GM04504 (cell line): ENCODE measurements at regions not wholly inside any gene's neighbourhood (a gene's known extent, or its start where the extent isn't known, plus 50 kb on each side); places are given as distances from the start of the nearest gene placed in this dataset.
A peak's percentile ranks its signal among the peaks of the same experiment; 100 is the strongest.

Experiments
- DNase-seq: peaks from one replicate; pipeline ENCODE4 v3.0.0-alpha.2; 2012; ENCODE audit warnings: low read depth

DNA sequence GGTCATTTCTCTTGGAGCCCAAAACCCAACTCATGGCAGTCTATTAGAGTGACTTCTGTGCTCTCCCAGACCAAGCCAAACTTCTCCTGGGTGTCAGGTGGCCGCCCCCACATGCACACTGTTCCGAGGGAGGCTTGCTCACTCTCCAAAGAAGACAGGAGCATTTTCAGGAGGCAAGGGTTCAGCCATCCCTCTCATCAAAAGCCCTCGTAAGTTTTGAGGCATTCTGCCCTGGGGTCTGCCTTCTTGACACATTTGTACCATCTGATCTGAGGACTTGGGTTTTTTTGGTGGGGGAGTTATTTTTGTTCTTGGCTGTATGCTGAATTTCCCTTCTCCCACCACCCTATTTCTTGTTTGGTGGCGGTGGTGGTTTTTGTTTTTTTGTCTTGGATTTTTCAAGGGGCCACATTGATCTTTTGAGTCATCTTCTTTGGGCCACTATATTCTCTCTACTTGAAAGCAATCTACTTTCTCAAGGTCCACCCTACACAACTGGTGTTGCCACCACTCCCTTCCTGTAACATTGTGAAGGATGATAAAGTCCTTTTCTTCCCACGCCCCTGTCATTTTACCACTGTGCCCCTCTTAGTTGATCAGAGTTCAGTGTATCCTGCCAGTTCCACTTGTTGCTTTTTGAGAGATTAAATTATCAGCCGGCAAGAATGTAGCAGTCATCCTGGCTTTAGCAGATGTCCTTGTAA is 255.8 kb downstream of the CYP26B1 start:
- DNase-seq, result no peak

DNA sequence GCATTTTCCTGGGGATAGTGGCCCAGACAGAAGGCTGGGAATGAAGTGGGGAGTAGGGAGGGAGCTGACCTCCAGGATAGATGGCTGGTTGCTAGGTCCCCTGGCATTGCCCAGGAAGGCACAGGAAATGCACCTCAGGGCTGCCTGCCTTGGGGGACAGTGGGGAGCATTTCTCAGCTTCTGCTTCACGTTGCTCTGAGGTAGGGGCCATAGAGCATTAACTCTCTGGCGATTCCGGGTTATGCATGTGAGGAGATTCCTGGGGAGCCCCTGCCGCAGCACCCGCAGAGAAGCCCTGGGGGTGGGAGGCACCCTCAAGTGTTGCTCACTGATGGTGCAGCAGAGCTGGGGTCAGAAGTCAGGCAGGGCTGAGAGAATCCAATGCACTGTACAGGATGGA is 256.5 kb downstream of the CYP26B1 start:
- no peak for DNase-seq

DNA sequence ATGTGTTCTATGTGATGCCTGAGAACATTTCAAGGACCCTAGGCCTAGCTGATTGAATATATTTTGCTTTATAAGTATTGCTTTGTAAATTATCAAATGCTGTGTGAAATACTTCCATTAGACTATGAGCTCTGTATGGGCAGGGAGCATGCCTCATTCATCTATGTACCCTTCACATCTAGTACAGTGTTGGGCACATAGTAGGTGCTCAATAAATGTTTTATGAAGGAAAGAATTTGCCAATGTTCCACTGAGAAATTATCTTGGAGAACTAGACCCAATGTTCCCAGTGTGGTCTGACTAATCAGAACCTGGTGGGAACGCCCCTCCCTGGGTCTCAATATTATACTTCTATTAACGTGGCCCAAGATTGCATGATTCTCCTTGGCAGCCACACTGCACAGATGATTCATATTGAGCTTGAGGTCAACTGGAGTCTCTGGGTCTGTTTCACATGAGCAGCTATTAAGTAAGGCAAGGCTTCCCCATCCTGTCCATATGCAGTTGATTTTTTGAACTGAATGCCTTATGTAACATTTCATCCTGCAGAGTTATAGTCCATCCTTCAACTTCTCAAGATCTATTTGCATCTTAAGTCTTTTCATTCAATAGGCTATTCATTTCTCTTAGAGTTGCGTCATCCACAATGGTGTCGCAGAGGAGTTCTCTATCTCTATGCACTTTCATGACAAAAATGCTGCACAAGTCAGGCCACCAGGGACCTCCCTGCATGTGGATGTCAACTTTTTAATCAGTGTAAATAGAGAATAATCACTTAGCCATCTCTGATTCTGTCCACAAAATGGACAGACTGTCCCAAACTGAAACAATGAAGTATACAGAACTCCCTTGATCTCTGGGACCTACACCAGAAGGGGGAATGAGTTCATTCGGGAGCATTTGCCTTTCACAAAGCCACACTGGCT is 257.6 kb downstream of the CYP26B1 start:
- peak; percentile 98 for DNase-seq

DNA sequence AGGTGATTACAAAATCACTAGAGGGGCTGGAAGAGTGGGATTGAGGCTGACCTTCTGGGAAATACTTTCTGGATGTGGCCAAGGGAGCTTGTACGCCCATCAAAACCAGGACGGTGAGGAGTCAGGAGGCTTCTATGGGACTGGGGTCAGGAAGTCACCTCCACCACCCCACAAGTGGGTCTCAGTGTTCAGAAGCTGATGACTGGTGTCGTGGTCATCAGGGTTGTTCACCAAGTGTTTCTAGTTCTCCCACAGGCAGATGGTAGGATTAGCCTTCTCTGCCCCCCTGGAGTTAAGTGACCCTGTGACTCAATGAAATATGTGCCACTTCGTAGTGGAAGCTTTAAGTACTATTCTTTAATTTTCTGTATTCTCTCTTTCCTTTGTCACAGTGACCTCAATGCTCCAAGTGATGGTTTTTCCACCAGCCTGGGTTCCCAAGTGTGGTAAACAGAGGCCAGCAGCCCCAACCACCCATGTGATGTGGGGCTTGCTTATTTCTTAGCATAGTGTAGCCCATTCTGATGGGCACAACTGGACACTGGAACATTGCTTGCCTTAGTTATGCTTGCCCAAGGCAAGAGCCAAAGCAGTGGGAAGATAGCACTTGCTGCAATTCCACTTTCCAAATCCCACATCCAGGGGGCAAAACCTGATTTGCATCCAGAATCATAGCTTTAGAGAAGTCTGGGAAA is 258.8 kb downstream of the CYP26B1 start:
- DNase-seq, result no peak

DNA sequence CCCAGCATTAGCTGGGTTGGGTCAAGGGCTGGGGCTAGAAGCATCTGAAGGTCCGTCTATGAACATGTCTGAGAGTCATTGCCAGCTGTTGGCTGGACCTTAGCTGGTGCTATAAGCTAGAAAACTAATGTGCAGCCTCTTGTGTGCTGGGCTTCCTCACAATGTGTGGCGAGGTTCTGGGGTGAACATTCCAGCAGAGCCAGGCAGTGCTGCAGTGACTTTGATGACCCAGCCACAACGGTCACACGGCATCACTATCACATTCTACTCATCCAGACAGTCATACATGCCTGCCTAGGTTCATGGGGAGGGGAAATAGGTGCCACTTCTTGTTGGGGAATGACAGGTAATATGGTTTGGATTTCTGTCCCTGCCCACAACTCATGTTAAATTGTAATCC is 260.5 kb downstream of the CYP26B1 start:
- DNase-seq, result no peak

DNA sequence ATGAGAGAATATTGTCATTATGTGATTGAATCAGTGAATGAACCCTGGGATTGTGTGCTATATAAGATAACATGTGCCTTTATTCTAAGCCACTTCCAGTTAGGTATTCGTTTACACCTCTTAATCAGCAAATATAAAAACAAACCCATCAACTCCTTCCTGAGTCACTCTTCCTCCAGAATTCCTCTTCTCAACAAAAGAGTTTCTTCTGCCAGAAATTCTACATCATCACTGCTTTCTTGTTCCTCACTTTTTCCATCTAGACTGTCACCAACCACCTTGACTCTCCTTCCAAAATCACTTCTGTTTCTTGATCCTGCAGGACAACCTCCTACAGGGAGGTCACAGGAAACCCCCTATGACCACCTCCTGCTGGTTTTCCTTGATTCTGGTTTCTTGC is 261.4 kb downstream of the CYP26B1 start:
- DNase-seq, result no peak

DNA sequence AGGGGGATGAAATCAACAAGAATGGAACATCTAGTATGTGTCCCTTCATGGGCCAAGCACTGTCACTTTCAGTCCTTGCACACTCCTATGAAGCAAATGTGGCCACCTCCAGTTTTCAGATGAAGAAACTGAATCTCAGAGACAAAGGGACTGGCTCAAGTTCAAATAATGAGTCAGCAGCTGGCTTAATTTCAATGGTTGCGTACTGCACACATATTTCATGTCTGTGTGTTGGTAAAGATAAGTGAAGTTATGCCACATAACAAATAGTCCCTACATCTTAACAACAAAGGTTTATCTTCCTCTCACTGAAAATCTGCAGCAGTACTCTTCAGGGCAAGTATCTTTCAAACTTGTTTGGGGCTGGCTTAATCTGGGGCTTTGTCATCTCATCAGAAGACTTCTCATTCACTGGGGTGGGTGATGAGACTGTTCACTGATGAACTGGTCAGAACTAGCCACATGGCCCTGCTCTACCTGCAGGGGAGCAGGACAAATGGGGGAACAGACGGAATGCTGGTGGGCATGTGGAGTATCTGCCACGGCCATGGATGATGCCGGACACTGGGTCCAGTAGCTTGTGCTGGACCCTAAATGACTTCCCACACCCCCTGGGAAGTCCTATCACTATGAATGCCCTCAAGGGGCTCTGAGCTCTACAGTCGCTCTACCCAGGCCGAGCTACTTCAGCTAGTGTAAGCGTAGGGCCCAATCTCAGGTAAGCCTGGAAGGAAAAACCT is 263.2 kb downstream of the CYP26B1 start:
- peak; percentile 64 for DNase-seq

DNA sequence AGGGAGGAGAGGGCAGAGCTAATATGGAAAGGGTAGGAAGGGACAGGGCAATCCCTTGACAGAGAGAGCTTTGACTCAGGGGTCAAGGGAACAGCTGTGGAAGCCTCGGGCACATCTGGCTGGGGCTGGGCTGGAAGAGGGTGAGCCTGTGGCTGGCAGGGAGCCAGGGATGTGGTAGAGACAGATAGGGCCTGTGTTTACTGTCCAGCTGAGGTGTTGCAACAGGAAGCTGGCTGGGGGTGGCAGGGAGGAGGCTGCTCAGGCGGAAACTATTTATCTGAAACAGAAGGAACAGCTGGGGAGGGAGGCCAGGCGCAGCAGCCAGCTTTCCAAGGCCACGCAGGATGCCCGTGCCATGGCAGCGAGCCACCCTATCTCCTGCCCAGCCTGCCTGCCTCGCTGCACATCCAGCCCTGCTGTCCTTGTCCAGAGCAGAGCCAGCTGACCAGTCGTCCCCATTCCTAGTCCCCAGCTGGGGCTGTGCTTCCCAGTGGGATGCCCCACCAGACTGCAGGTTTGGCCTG is 264.7 kb downstream of the CYP26B1 start:
- peak; percentile 93 for DNase-seq

DNA sequence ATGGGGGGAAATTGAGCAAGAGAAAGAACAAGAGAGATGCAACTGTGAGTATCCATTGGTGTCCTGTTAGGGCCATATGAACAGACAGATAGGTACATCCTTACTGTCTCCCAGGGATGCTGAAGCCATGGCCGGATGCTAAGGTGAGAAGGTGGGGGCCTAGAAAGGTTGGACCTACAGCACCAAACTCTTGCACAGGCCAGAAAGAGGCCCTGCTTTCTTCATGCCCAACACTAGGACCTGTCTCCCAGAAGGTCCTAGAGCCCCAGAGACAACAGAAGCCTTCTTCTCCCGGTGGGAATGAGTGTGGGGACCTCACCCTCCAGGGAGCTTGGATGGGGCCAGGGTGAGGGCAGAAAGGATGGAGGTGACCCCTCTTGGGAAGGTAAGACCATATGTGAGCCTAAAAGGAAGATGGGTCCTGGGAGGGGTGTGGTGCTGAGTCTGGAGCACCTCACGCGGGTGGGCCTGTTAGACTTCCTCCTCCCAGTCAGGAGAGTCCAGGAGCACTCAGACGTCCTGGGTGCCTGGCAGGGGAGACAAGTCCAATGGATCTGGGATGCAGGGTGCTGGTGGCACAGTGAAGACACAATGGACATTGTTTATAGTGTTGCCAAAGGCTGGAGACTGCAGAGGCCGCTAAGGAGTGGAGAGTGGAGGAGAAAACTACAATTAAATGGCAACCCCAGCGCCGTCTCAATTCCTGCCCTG is 265.3 kb downstream of the CYP26B1 start:
- DNase-seq, result no peak

DNA sequence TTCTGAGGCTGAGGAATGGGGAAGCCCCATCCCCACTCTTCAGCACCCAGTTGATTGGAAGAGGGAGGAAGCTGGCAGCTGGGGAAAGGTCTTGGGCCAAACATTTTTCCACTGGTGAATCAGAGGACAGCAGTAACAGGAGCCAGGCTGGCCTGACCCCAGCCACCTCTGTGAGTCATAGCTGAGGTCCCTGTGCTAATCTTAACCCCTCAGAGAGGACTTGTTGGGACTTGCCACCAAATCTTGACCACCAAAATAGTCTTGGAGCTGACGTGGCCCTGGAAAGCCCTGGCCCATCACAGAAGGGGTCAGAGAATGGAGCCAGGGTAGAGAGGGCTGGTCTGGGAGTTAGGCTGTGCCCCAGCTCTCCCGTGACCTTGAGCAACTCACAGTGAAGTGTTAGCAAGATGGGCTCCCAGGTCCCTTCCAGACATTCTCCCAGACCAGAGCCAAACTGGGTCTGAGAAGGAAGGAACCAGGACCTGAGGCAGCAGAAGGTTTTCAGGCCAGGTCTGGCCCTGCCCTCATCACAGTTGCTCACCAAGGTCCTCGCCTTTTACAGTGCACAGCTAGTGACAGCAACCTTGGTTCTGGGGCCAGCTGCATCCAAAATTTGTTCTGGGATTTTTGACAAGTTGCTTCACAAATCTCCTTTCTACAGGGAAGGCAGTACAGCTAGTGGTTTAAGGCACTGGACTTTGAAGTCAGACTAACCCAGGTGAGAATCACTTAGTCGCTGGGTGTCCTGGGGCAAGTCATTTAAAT is 266.6 kb downstream of the CYP26B1 start:
- DNase-seq, result peak; percentile 75

DNA sequence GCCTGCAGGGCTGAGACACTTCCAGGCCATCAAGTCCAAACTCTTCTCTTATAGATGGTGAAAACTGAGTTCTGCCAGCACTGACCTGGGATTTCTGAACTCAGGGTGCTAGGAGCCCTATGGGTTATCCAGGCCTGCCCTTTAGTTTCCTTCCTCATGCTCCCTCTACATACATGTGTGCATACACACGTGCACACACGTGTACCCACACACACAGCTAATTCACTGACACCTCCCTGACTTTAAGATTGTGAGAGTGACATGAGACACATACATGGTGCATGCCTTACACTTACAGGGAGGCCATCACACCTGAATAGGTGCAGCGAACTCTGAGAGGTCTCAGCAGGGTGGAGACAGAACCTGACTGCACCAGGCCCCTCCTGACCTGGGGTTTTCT is 267.4 kb downstream of the CYP26B1 start:
- DNase-seq, result no peak

DNA sequence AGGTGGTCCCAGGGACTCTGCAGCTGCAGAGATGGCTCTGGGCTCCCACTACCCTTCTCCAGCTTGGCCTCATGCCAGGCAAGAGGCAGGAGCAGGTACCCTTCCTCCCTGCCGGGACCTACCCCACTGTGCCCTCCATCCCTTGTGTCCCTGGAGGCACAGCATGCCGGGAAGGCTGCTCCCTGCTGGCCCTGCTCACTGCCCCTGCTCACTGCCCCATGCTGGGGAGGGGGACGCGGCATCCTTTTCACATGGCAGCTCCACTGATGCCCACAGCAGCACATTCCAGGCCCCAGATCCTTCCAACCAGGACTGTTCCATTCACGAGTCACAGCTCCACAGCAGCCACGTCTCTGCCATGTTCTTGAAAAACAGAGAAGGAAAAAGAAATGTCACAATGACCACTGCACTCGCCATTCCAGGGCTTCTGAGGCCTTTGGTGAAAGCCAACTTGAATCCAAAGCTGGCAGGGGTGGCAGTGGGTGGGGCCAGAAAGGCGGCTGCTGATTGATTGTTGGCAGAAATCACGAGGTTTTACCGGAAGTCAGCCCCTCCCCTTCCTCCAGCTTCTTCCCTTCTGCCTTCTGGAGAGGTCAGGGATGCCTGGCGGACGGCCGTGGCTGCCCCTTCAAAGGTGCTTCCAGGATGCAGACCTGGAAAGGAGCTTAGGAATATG is 268.0 kb downstream of the CYP26B1 start:
- no peak for DNase-seq

DNA sequence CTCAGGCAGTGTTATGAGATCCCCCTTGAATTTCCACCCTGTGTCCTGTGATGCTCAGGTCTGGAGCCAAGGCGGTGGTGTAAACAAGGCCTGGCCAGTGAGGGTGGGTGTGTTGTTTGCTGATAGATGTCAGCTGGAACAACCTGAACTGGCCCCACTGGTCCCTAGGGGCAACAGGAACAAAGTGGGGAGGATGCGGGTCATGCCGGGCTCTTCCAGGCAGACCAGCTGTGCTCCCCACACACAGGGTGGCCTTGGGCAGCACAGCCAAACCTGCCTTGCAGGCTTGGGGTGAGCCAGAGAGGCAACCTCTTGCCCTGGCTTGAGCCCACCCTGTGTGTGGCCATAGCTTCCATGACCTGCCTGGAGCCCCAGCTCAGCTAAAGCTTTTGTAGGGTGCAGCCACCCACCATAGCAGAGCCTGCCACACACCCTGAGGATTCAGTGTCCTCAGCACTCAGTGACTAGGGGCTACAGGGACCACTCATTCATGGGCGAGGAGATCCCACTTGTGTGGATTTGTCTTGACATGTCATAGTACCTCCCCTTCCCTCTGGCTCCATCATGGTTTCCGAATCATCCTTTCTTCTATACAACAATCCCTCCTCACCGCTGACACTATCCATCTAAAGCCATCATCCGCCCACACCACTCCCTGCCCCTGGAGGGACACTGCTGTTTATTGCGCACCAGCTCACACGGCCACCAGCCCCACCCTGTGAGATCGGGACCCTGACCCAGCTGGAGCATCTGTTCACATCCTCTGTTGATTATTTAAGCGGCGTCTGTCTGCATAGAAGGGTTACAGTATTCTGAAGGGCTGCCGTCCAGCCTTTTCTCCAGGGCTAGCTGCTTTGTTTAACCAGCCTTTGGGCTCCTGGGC is 268.8 kb downstream of the CYP26B1 start:
- no peak for DNase-seq

DNA sequence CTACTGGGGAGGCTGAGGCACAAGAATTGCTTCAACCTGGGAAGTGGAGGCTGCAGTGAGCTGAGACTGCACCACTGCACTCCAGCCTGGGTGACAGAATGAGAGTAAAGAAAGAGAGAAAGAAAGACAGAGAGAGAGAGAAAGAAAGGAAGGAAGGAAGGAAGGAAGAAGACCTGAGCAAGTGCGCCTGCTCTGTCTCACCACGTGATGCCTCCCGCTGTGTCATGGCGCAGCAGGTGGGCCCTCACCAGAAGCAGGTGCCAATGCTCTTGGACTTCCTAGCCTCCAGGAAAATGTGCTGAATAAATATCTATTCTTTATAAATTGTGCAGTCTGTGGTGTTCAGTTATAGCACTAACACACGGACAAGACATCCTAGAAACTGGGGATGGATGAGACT is 270.0 kb downstream of the CYP26B1 start:
- no peak for DNase-seq

DNA sequence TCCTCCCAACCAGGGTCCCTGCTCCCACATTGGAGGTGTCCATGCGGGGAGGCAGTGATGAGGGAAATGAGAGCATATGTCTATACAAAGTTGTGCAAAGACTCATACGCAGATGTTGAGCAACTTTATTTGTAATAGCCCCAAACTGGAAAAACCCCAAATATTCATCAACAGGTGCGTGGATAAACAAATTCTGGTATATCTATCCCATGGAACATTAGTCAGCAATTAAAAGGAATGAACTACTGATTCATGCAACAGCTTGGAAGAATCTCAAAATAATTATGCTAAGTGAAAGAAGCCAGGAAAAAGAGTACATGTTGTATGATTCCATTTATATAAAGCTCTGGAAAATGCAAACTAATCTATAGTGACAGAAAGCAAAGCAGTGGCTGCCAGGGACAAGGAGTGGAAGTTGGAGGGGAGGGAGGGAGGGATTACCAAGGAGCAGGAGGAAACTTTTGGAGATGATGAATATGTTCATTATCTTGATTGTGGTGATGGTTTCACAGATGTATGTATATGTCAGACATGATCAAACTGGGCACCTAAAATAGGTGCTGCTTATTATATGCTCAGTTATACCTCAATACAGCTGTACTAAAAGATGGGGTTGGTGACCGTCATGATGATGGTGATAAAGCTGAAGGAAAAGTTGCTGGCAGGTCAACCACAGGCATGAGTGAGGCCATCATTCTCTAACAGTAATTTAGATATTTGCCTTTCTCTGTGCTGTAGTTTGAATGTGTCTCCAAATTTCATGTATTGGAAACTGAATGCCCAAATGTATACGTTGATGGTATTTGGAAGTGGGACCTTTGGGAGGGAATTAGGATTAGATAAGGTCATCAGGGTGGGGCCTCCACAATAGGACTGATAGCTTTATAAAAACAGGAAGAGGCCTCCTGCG is 270.9 kb downstream of the CYP26B1 start:
- no peak for DNase-seq

DNA sequence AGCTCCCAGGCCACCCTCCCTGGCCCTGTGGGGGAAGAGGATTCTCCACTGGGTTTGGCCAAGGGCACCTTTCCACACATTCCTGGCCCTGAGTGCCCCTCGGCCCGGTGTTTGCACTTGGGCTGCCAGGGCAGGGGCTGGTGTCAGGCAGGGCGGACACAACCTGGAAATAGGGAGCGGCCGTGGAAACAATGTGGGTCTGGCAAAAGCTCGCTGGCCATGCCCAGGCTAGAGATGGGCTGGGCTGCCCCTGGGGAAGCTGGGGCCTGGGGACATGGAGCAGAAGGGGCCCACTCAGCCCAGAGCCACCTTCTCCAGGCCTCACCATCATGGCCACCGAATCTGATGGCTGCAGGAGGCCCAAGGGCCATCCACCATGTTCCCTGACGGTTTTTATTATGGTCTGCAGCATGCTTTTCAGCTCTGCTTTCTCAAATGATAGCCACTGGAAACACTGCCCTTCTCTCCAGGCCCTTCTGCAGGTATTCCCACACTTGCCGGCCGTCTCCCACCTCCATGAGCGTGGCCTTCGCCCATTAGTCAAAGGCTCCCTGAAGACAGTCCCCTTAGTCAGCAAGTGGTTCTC is 275.1 kb downstream of the CYP26B1 start:
- no peak for DNase-seq

DNA sequence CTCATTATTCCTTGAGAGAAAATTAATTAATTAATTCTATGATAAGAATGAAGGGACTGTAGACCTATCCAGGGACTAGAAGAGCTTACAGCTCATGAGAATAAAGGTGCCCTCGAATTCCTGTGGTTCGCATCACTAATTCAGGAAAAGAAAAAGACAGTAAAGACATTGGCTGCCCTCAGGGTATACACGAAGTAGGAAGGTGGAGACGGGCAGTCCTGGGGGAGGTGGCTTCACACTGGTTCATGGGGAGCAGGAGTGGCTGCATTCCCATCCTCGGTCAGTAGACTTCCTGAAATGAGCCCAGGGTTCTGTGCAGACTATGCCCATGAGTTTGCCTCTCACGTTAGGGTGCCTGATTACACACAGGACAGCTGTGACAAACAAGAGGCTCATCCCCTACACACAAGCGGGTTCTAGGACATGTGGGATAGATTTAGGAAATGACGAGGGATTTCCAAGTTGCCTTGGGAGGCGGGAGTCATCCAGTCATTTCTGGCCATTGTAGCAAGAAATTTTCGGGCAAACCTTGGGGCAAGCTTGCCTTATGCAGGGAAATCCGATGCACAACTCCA is 282.2 kb downstream of the CYP26B1 start:
- DNase-seq, result no peak
